Natural killer cell treated with Interleukin-12 subunit alpha and Interleukin-12 subunit beta and Interleukin-15 and Interleukin-18, amount 100 ng/mL, for 72 hours (primary cell): ENCODE measurements at regions not wholly inside any gene's neighbourhood (a gene's known extent, or its start where the extent isn't known, plus 50 kb on each side); places are given as distances from the start of the nearest gene placed in this dataset.

Experiments used
- ATAC-seq, 2 donors: fragments of 150-1000 bp; cut with Tn5 transposase in 1 of 2; sonication (Bioruptor Pico), chemical (Tn5 transposase) in 1 of 2; 2 replicates each; pipeline ENCODE4 v1.10.0; 2021
- DNase-seq: peaks from one replicate; pipeline ENCODE4 v3.0.0; 2022; ENCODE audit warnings: low spot score
- H3K27ac Mint-ChIP-seq, 2 donors: 1 replicate in 1 of 2; 2 replicates in 1 of 2; pipeline ENCODE4 v1.8.0; 2022; ENCODE audit warnings: mixed read lengths in 2 of 2, mild to moderate bottlenecking in 1 of 2, moderate library complexity in 1 of 2
- H3K27me3 Mint-ChIP-seq, 2 donors: 1 replicate in 1 of 2; 2 replicates in 1 of 2; pipeline ENCODE4 v1.8.0; 2022; ENCODE audit warnings: mixed read lengths in 2 of 2
- H3K36me3 Mint-ChIP-seq: one replicate; pipeline ENCODE4 v1.8.0; 2022; ENCODE audit warnings: mixed read lengths
- H3K4me1 Mint-ChIP-seq, 2 donors: 1 replicate in 1 of 2; 2 replicates in 1 of 2; pipeline ENCODE4 v1.8.0; 2022; ENCODE audit warnings: low read depth in 2 of 2, mixed read lengths in 2 of 2, mild to moderate bottlenecking in 1 of 2
- H3K4me3 Mint-ChIP-seq: one replicate; pipeline ENCODE4 v1.8.0; 2022; ENCODE audit warnings: mixed read lengths
- H3K9me3 Mint-ChIP-seq: 2 replicates; pipeline ENCODE4 v1.8.0; 2022; ENCODE audit warnings: mixed read lengths

- DNase-seq: no peak
- H3K27ac Mint-ChIP-seq: no peak overlapping the region
- no peaks in the 10 kb centered on the region for H3K4me1 Mint-ChIP-seq
- no peaks in the 10 kb centered on the region for H3K36me3 Mint-ChIP-seq
- H3K4me3 Mint-ChIP-seq: no peak overlapping the region
- peaks cover 0 to 8% of the 10 kb centered on the region in 2 donors for H3K27me3 Mint-ChIP-seq
- ATAC-seq: no peak
- H3K9me3 Mint-ChIP-seq: no peaks in the 10 kb centered on the region
Measured at GRCh38 chrX:43121637-43122036, 343.7 kb upstream of the PPP1R2C start.

DNA sequence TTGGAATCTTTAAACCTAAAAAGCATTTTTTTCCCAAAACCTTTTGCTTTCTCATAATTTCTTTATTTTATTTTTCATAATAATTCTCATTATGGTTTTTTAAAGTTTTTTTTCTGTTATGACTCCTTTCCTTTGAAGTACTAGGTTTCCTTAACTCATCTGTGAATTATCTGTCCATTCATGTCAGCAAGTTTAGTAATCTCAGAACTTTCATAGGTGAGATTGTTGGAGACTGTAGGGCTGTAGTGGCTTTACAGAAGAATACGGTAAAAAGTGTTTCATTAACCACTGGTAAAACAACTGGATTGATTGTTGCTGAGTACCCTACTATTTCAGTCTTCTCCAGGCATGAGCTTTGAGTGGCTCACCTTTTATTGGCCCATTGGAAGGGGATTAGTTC lies 361.7 kb upstream of the PPP1R2C start:
- peaks cover 0 to 12% of the 10 kb centered on the region in 2 donors for H3K27me3 Mint-ChIP-seq
- ATAC-seq (no peak), DNase-seq (no peak)
- no peak overlapping the region for H3K4me3 Mint-ChIP-seq
- no peaks in the 10 kb centered on the region for H3K36me3 Mint-ChIP-seq
- no peaks in the 10 kb centered on the region for H3K4me1 Mint-ChIP-seq
- no peak overlapping the region for H3K27ac Mint-ChIP-seq
- H3K9me3 Mint-ChIP-seq: no peaks in the 10 kb centered on the region

DNA sequence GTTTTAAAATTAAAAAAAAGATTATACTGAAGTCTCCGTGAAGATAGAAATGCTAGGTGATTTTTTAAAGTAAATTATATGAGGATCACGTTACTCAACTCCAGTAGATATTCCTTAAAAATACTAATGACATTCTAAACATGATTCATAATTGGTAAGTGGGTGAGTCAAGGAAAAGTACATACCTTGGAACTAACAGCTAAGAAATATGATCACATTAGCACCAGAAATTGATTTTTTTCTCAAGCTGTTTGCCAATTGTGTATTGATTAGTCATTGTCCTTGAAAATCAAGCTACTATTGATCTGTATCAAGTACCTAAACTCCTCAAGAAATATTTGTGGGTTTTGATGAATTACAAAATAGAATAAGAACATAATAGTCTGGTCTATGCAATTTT lies 362.6 kb upstream of the PPP1R2C start:
- Mint-ChIP-seq H3K4me1 (no peaks in the 10 kb centered on the region), H3K4me3 (no peak overlapping the region), H3K27me3 (peaks cover 0 to 9% of the 10 kb centered on the region in 2 donors), H3K27ac (no peak overlapping the region), H3K9me3 (no peaks in the 10 kb centered on the region), H3K36me3 (no peaks in the 10 kb centered on the region)
- DNase-seq (no peak), ATAC-seq (no peak)

GRCh38 chrX:43141885-43142284 lies 363.9 kb upstream of the PPP1R2C start:
- Mint-ChIP-seq H3K4me3 (no peak overlapping the region), H3K4me1 (no peaks in the 10 kb centered on the region), H3K27ac (no peak overlapping the region), H3K36me3 (no peaks in the 10 kb centered on the region), H3K27me3 (peaks cover 0 to 6% of the 10 kb centered on the region in 2 donors), H3K9me3 (no peaks in the 10 kb centered on the region)
- DNase-seq (no peak), ATAC-seq (no peak)

DNA sequence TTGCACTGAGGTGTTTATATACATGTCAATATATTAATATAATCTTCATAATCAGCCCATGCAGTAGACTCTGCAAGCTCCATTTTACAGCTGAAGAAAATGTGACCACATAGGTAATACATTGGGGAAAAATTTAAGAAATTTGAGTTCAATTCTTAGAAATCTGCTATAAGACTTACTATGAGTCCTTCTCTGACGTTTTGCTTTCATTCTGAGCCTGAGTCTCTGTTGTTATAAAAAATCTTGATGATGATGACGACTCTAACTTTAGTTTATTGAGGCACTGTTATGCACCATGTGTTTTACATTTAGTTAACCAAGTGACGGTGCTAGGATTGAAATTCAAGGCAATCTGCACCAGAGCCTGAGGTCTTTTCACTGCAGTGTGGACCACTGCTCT lies 370.3 kb upstream of the PPP1R2C start:
- DNase-seq (no peak), ATAC-seq (no peak)
- H3K4me1 Mint-ChIP-seq: peaks cover 9 to 13% of the 10 kb centered on the region in 2 donors
- H3K36me3 Mint-ChIP-seq: peaks cover 8% of the 10 kb centered on the region
- H3K27me3 Mint-ChIP-seq: peaks cover 0 to 12% of the 10 kb centered on the region in 2 donors
- no peak overlapping the region for H3K27ac Mint-ChIP-seq
- no peak overlapping the region for H3K4me3 Mint-ChIP-seq
- peaks cover 3% of the 10 kb centered on the region for H3K9me3 Mint-ChIP-seq

DNA sequence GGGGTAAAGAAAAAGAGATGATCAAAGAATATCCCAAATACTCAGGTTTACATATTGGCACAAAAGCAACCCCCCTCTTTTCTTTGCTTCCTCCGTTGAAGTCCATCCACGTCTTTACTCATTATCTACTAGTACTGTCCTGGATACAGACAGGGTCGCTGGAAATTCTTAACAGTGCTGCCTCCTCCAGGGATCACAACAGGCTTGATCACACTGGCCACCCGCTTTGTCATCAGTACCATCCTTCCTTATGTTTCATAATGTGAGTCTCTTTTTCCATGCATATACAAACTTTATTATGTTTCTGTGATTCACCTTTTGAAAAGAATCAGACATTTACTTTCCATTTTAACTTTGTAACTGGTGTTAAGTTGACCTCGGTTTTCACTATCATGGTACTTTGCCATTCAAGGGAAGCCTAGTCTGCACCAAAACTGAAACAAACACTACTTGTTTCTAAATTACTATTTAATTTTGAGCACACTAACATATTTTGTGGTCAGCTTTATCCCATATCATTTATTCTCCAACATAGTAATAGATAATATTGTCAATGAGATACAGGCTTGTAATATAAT lies 387.5 kb upstream of the PPP1R2C start:
- Mint-ChIP-seq H3K4me3 (no peak overlapping the region), H3K27me3 (peaks cover 0 to 4% of the 10 kb centered on the region in 2 donors), H3K36me3 (peaks cover 5% of the 10 kb centered on the region), H3K27ac (no peak overlapping the region), H3K4me1 (peaks cover 6 to 8% of the 10 kb centered on the region in 2 donors), H3K9me3 (peaks cover 2% of the 10 kb centered on the region)
- DNase-seq (no peak), ATAC-seq (no peak)

DNA sequence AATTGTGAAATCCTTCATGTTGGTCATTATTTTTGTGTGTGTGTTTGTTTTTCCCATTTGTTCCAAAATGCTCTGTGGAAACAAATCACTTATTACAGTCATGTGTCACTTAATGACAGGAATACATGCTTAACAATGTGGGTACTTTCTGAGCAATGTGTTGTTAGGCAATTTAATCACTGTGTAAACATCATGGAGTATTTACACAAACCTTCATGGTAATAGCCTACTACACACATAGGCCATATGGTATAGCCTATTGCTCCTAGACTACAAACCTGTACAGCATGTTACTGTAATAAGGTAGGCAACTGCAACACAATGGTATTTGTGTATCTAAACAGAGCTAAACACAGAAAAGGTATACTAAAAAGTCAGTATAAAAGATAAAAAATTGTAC lies 388.9 kb upstream of the PPP1R2C start:
- no peak for ATAC-seq
- H3K27me3 Mint-ChIP-seq: peaks cover 0 to 4% of the 10 kb centered on the region in 2 donors

GRCh38 chrX:43175434-43175833 lies 397.5 kb upstream of the PPP1R2C start:
- DNase-seq (no peak), ATAC-seq (no peak)
- Mint-ChIP-seq H3K36me3 (no peaks in the 10 kb centered on the region), H3K9me3 (no peaks in the 10 kb centered on the region), H3K27me3 (peaks cover 0 to 6% of the 10 kb centered on the region in 2 donors), H3K4me3 (no peak overlapping the region), H3K4me1 (no peaks in the 10 kb centered on the region), H3K27ac (no peak overlapping the region)

More for the DNA sequence above, 388.9 kb upstream of the PPP1R2C start:
- Mint-ChIP-seq H3K36me3 (peaks cover 5% of the 10 kb centered on the region), H3K4me1 (peaks cover 6 to 8% of the 10 kb centered on the region in 2 donors), H3K4me3 (no peak overlapping the region), H3K27ac (no peak overlapping the region), H3K9me3 (peaks cover 2% of the 10 kb centered on the region)
- DNase-seq: no peak

DNA sequence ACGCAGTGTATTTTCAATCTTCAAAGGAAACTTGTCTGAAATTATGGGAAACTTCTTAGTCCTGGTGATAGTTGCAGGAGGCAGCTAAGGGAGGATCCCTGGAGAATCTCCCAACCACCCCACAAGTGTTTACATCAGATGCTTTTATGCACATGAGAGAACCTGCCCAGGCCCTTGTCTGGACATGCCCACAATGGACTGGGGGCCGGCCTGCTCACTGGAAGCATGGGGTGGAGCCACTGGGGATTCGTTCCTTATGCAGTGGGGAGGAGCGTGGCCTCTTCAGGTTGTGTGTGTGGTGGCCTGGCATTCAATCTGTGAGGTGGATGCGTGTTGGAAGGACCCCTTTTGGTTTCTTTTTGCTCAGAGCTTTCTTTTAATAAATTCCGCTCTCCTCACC lies 398.7 kb upstream of the PPP1R2C start:
- ATAC-seq (no peak), DNase-seq (no peak)
- Mint-ChIP-seq H3K9me3 (no peaks in the 10 kb centered on the region), H3K4me1 (no peaks in the 10 kb centered on the region), H3K4me3 (no peak overlapping the region), H3K27ac (no peak overlapping the region), H3K36me3 (no peaks in the 10 kb centered on the region), H3K27me3 (peaks cover 0 to 11% of the 10 kb centered on the region in 2 donors)

DNA sequence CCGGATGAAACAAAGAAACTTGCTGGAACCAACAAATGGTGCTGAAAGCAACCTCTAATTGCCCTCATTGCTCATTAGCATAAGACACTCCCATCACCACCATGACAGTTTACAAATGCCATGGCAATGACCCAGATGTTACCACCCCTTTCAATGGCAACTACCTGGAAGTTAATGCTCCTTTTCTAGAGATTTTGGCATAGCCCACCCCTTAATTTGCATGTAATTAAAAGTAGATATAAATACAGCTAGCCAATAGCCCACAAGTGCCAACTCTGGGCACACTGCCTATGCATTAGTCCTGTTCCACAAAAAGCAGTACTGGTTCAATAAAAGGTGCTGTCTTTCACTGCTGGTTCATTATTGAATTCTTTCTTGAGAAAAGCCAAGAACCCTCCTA lies 410.3 kb upstream of the PPP1R2C start:
- H3K27me3 Mint-ChIP-seq: peaks cover 0 to 4% of the 10 kb centered on the region in 2 donors
- H3K4me1 Mint-ChIP-seq: no peaks in the 10 kb centered on the region
- H3K36me3 Mint-ChIP-seq: no peaks in the 10 kb centered on the region
- DNase-seq (no peak), ATAC-seq (no peak)
- H3K4me3 Mint-ChIP-seq: no peak overlapping the region
- H3K27ac Mint-ChIP-seq: no peak overlapping the region
- H3K9me3 Mint-ChIP-seq: no peaks in the 10 kb centered on the region

DNA sequence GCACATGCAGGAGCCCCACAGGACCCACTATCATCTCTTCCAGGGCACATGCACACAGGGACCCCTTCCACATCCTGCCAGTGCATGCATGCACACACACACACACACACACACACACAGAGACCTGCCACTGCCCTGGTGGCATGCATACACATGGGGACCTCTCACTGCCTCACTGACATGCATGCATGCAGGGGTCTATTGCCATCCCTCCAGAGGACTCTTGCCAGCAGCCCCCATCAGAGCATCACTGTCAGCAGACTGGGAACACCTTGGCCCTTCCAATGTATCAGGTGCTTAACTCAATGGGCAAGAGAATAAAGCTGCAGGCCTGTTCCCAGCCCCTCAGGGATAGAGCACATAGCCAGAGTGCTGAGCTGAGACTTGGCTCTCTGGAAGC lies 433.6 kb upstream of the PPP1R2C start:
- H3K4me3 Mint-ChIP-seq: no peak overlapping the region
- H3K36me3 Mint-ChIP-seq: peaks cover 19% of the 10 kb centered on the region
- H3K27ac Mint-ChIP-seq: no peak overlapping the region
- DNase-seq (no peak), ATAC-seq (peak in 1 of 2 donors; percentile 56)
- peaks cover 0 to 15% of the 10 kb centered on the region in 2 donors for H3K27me3 Mint-ChIP-seq
- no peaks in the 10 kb centered on the region for H3K4me1 Mint-ChIP-seq
- H3K9me3 Mint-ChIP-seq: peaks cover 9% of the 10 kb centered on the region

GRCh38 chrX:43218198-43218597 lies 437.9 kb upstream of the MAOA start:
- H3K36me3 Mint-ChIP-seq: peaks cover 10% of the 10 kb centered on the region
- no peaks in the 10 kb centered on the region for H3K9me3 Mint-ChIP-seq
- ATAC-seq: no peak
- no peak overlapping the region for H3K27ac Mint-ChIP-seq
- no peaks in the 10 kb centered on the region for H3K4me1 Mint-ChIP-seq
- no peak overlapping the region for H3K4me3 Mint-ChIP-seq
- no peak for DNase-seq
- H3K27me3 Mint-ChIP-seq: peaks cover 0 to 9% of the 10 kb centered on the region in 2 donors

DNA sequence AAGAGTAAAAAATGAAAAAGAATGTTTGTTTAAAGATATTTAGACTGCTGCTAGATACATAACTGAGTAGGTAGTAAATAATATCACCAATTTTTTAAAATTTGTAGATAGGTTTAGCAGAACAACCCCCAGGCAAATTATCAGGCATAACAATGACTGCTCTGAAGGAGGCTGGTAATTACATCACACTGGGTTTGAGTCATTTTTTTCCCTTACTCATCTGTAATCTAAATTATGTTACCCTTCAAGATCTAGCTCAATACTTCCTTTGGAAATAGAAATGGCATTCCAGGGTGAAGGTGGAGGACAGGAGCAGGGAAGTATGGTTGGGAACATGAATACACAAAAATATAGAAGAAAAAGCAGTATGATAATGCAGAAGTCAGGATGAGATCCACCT lies 431.6 kb upstream of the MAOA start:
- ATAC-seq (no peak), DNase-seq (no peak)
- Mint-ChIP-seq H3K27ac (no peak overlapping the region), H3K27me3 (peaks cover 0 to 10% of the 10 kb centered on the region in 2 donors), H3K4me1 (no peaks in the 10 kb centered on the region), H3K4me3 (no peak overlapping the region), H3K36me3 (no peaks in the 10 kb centered on the region), H3K9me3 (no peaks in the 10 kb centered on the region)

GRCh38 chrX:43225626-43226328 lies 430.3 kb upstream of the MAOA start:
- no peaks in the 10 kb centered on the region for H3K9me3 Mint-ChIP-seq

More at GRCh38 chrX:43225626-43226328, 430.3 kb upstream of the MAOA start:
- H3K27me3 Mint-ChIP-seq: peaks cover 0 to 7% of the 10 kb centered on the region in 2 donors
- no peaks in the 10 kb centered on the region for H3K36me3 Mint-ChIP-seq
- no peak overlapping the region for H3K4me3 Mint-ChIP-seq
- H3K4me1 Mint-ChIP-seq: no peaks in the 10 kb centered on the region
- ATAC-seq (no peak), DNase-seq (no peak)
- no peak overlapping the region for H3K27ac Mint-ChIP-seq
